HFFc6 (cell line): ENCODE measurements at regions not wholly inside any gene's neighbourhood (a gene's known extent, or its start where the extent isn't known, plus 50 kb on each side); places are given as distances from the start of the nearest gene placed in this dataset.

ENCODE experiments used
- DNase-seq: peaks from one replicate; pipeline ENCODE4 v3.0.0-alpha.2; 2018
- H3K27ac Mint-ChIP-seq: 2 replicates; pipeline ENCODE4 v1.8.0; 2020; ENCODE audit warnings: mild to moderate bottlenecking, mixed read lengths
- H3K27me3 Mint-ChIP-seq: 2 replicates; pipeline ENCODE4 v1.8.0; 2021; ENCODE audit warnings: mild to moderate bottlenecking, moderate library complexity, mixed read lengths; ENCODE audit not compliant: insufficient read depth
- H3K36me3 Mint-ChIP-seq: 2 replicates; pipeline ENCODE4 v1.8.0; 2021; ENCODE audit warnings: low read depth, mixed read lengths
- H3K4me1 Mint-ChIP-seq: 2 replicates; pipeline ENCODE4 v1.8.0; 2020; ENCODE audit warnings: low read depth, mixed read lengths
- H3K4me3 Mint-ChIP-seq: 2 replicates; pipeline ENCODE4 v1.8.0; 2020; ENCODE audit warnings: mild to moderate bottlenecking, moderate library complexity, mixed read lengths
- H3K9me3 Mint-ChIP-seq: 2 replicates; pipeline ENCODE4 v1.8.0; 2020; ENCODE audit warnings: mild to moderate bottlenecking, mixed read lengths
- TF ChIP-seq, protein P1 (sequence below): fragments of 200-600 bp; sonication (generic); IDR thresholded peaks from 2 replicates; pipeline ENCODE4 v1.5.0; 2021; ENCODE audit warnings: antibody characterized with exemption, mild to moderate bottlenecking

GRCh38 chr4:132838244-132838643 is 310.9 kb upstream of the PCDH10 start:
- TF ChIP-seq, protein P1, sequence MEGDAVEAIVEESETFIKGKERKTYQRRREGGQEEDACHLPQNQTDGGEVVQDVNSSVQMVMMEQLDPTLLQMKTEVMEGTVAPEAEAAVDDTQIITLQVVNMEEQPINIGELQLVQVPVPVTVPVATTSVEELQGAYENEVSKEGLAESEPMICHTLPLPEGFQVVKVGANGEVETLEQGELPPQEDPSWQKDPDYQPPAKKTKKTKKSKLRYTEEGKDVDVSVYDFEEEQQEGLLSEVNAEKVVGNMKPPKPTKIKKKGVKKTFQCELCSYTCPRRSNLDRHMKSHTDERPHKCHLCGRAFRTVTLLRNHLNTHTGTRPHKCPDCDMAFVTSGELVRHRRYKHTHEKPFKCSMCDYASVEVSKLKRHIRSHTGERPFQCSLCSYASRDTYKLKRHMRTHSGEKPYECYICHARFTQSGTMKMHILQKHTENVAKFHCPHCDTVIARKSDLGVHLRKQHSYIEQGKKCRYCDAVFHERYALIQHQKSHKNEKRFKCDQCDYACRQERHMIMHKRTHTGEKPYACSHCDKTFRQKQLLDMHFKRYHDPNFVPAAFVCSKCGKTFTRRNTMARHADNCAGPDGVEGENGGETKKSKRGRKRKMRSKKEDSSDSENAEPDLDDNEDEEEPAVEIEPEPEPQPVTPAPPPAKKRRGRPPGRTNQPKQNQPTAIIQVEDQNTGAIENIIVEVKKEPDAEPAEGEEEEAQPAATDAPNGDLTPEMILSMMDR = no peak
- Mint-ChIP-seq H3K36me3 (no peaks in the 10 kb centered on the region), H3K9me3 (peaks cover 35% of the 10 kb centered on the region), H3K4me1 (no peaks in the 10 kb centered on the region), H3K27ac (no peak overlapping the region), H3K27me3 (no peaks in the 10 kb centered on the region), H3K4me3 (no peak overlapping the region)
- no peak for DNase-seq

DNA sequence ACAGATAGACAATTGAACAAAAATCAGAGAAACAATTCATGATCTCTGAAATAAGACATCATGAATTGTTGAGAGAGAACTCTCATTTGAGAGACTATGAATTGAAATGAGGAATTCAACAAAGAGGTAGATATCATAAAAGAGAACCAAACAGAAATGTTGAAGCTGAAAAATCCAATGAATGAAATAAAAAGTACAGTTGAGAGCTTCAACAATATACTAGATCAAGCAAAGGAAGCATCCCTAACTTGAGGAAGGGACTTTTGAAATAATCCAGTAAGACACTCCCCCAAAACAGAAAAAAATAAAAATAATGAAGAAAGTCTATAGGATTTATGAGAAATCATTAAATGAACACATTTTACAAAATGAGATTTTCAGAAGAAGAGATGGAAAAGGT is 310.0 kb upstream of the PCDH10 start:
- Mint-ChIP-seq H3K9me3 (peaks cover 35% of the 10 kb centered on the region), H3K27me3 (no peaks in the 10 kb centered on the region), H3K4me3 (no peak overlapping the region), H3K36me3 (no peaks in the 10 kb centered on the region), H3K27ac (no peak overlapping the region), H3K4me1 (no peaks in the 10 kb centered on the region)
- no peak for DNase-seq
- TF ChIP-seq, protein P1 = no peak

DNA sequence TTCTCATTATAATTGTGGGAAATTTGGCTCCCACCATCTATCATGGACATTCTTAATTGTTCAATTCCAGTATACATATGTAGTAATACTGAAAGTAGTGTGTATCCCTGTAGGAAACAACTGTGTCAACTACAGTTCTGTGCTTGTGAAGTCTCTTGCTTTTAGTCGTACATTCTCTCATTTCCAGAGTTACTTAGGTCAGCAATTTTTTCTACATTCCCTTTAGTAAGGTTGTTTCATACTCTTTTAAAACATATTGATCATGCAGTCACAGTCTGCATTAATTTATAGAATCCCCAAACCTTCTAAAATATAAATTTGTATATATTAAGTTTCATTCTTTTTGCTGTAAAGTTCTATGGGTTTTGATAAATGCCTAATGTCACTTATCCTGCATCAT is 289.2 kb upstream of the PCDH10 start:
- no peaks in the 10 kb centered on the region for H3K4me1 Mint-ChIP-seq
- no peak overlapping the region for H3K27ac Mint-ChIP-seq
- H3K4me3 Mint-ChIP-seq = no peak overlapping the region
- TF ChIP-seq, protein P1 = no peak
- DNase-seq = no peak
- no peaks in the 10 kb centered on the region for H3K36me3 Mint-ChIP-seq
- H3K9me3 Mint-ChIP-seq = peaks cover 12% of the 10 kb centered on the region
- H3K27me3 Mint-ChIP-seq = no peaks in the 10 kb centered on the region

- Mint-ChIP-seq H3K4me3 (no peak overlapping the region), H3K27me3 (no peaks in the 10 kb centered on the region)
- TF ChIP-seq, protein P1 = no peak
Measured at GRCh38 chr4:132860976-132861375, 288.1 kb upstream of the PCDH10 start.

GRCh38 chr4:132863619-132864018 is 285.5 kb upstream of the PCDH10 start:
- H3K4me3 Mint-ChIP-seq = no peak overlapping the region
- peaks cover 1% of the 10 kb centered on the region; the same call in 1 of the 2 replicates for H3K27me3 Mint-ChIP-seq
- peaks cover 35% of the 10 kb centered on the region for H3K9me3 Mint-ChIP-seq
- no peaks in the 10 kb centered on the region for H3K36me3 Mint-ChIP-seq
- TF ChIP-seq, protein P1 = no peak
- DNase-seq = no peak
- H3K27ac Mint-ChIP-seq = no peak overlapping the region
- H3K4me1 Mint-ChIP-seq = no peaks in the 10 kb centered on the region

More at GRCh38 chr4:132860976-132861375, 288.1 kb upstream of the PCDH10 start:
- no peaks in the 10 kb centered on the region for H3K4me1 Mint-ChIP-seq
- no peaks in the 10 kb centered on the region for H3K36me3 Mint-ChIP-seq
- H3K27ac Mint-ChIP-seq = no peak overlapping the region
- DNase-seq = no peak
- peaks cover 13% of the 10 kb centered on the region for H3K9me3 Mint-ChIP-seq

GRCh38 chr4:132865458-132865857 is 283.6 kb upstream of the PCDH10 start:
- DNase-seq = no peak
- no peaks in the 10 kb centered on the region for H3K4me1 Mint-ChIP-seq
- peaks cover 1% of the 10 kb centered on the region; the same call in 1 of the 2 replicates for H3K27me3 Mint-ChIP-seq
- H3K4me3 Mint-ChIP-seq = no peak overlapping the region
- TF ChIP-seq, protein P1 = no peak
- no peaks in the 10 kb centered on the region; the same call in 1 of the 2 replicates for H3K36me3 Mint-ChIP-seq
- H3K27ac Mint-ChIP-seq = no peak overlapping the region
- peaks cover 50% of the 10 kb centered on the region for H3K9me3 Mint-ChIP-seq
